ENCODE measurements at regions not wholly inside any gene's neighbourhood (a gene's known extent, or its start where the extent isn't known, plus 50 kb on each side); places are given as distances from the start of the nearest gene placed in this dataset.
A peak's percentile ranks its signal among the peaks of the same experiment; 100 is the strongest.
"Not testable (repeated sequence)": the region's sequence is repeated elsewhere in the genome, so short reads cannot be mapped to it uniquely, and the experiment has no call there.

GRCh38 chr12:78571953-78572352 lies 292.6 kb upstream of the SYT1 start:
- no peak for FAIRE-seq
- no peak overlapping the region for H3K4me2 ChIP-seq
- H3K27ac ChIP-seq = no peak overlapping the region
- CTCF ChIA-PET = no interaction called here
- no peak overlapping the region for H3K4me3 ChIP-seq
- TF ChIP-seq ZFP36 (IDR thresholded peaks at IDR 0.05; ENCODE audit: borderline replicate concordance, partially characterized antibody) (no peak), RAD21 (conservative IDR thresholded peaks at IDR 0.05 in 1 of 2, IDR thresholded peaks at IDR 0.05 in 1 of 2) (peak in 1 of 2 experiments; percentile 14; a peak in 1 of 5 replicates)
- WGBS (ENCODE audit: missing lambda C conversion rate) = 70% methylated on average over 5 of the region's 5 CpGs
- POLR2A ChIA-PET = no interaction called here
- H3K9me3 ChIP-seq = no peaks in the 10 kb centered on the region
- ATAC-seq = no peak
- DNase-seq (ENCODE audit: low read depth in 1 of 2, low spot score in 1 of 2) = peak in 1 of 2 experiments; percentile 15
- H3K4me1 ChIP-seq = no peaks in the 10 kb centered on the region

- DNase-seq (ENCODE audit: low read depth in 1 of 2, low spot score in 1 of 2); H3K4me2 ChIP-seq; H3K4me3 ChIP-seq; H3K4me1 ChIP-seq; H3K27ac ChIP-seq; H3K9me3 ChIP-seq; POLR2A ChIA-PET; ATAC-seq; FAIRE-seq: not testable (repeated sequence)
- CTCF ChIA-PET = interaction anchor here (0.8 kb wide), 1 partner anchor 17 kb away, joined by 3 read pairs; no protein-coding TSS in a partner anchor
- WGBS (ENCODE audit: missing lambda C conversion rate) = 70% methylated on average over 6 of the region's 6 CpGs
Measured at GRCh38 chr12:78575208-78575607, 289.4 kb upstream of the SYT1 start.

GRCh38 chr12:78579846-78580245 lies 284.7 kb upstream of the SYT1 start:
- Histone ChIP-seq H3K4me2 (no peak overlapping the region), H3K27ac (no peak overlapping the region), H3K4me1 (no peaks in the 10 kb centered on the region), H3K4me3 (no peak overlapping the region), H3K9me3 (peaks cover 12% of the 10 kb centered on the region; the same call in 2 of the 3 replicates)
- 69% methylated on average over 1 of the region's 1 CpG for WGBS (ENCODE audit: missing lambda C conversion rate)
- TF ChIP-seq PHF8 (IDR thresholded peaks at IDR 0.05; ENCODE audit: borderline replicate concordance, low read depth) (no peak), EHMT2 (IDR thresholded peaks at IDR 0.05; ENCODE audit: low read depth) (no peak), CHD2 (IDR thresholded peaks at IDR 0.05; ENCODE audit: low read length, partially characterized antibody) (no peak), JUN (IDR thresholded peaks at IDR 0.05) (no peak), EHF (CRISPR knock-in tag; IDR thresholded peaks at IDR 0.05) (no peak), CBX2 (IDR thresholded peaks at IDR 0.05; ENCODE audit: borderline replicate concordance, low read depth) (no peak), SMC3 (IDR thresholded peaks at IDR 0.05) (no peak), HMGXB4 (CRISPR knock-in tag; IDR thresholded peaks at IDR 0.05; ENCODE audit: borderline replicate concordance) (no peak), KDM1A (IDR thresholded peaks at IDR 0.05; ENCODE audit: low read depth) (no peak), EP300 (IDR thresholded peaks at IDR 0.05) (no peak), ZNF302 (CRISPR knock-in tag; IDR thresholded peaks at IDR 0.05) (no peak), FOSB (CRISPR knock-in tag; IDR thresholded peaks at IDR 0.05) (no peak), MYC (IDR thresholded peaks at IDR 0.05; ENCODE audit: borderline replicate concordance, low read length) (no peak), RNF2 (IDR thresholded peaks at IDR 0.05; ENCODE audit: borderline replicate concordance, low read depth) (no peak), SREBF2 (IDR thresholded peaks at IDR 0.05) (no peak), JUNB (IDR thresholded peaks at IDR 0.05) (no peak), ELK1 (IDR thresholded peaks at IDR 0.05; ENCODE audit: low read depth, low read length) (no peak), ZC3H11A (IDR thresholded peaks at IDR 0.05) (no peak), HOXB5 (CRISPR knock-in tag; IDR thresholded peaks at IDR 0.05) (no peak), NPAS2 (CRISPR knock-in tag; IDR thresholded peaks at IDR 0.05; ENCODE audit: borderline replicate concordance) (no peak)
- FAIRE-seq = no peak
- CTCF ChIA-PET = no interaction called here
- POLR2A ChIA-PET = no interaction called here
- no peak for ATAC-seq
- no peak for DNase-seq (ENCODE audit: low read depth in 1 of 2, low spot score in 1 of 2)
